Neural cell (in vitro differentiated cells): ENCODE measurements at regions not wholly inside any gene's neighbourhood (a gene's known extent, or its start where the extent isn't known, plus 50 kb on each side); places are given as distances from the start of the nearest gene placed in this dataset.

Experiments used
- H2AFZ ChIP-seq: fragments of 200-600, 300-800 bp; sonication (generic), shearing (Covaris generic); 2 replicates; pipeline ENCODE4 v1.6.0; 2014; ENCODE audit warnings: low read depth, mild to moderate bottlenecking, antibody characterized with exemption, low read length, moderate library complexity
- H3F3A ChIP-seq: fragments of 200-600 bp; shearing (Covaris generic); 2 replicates; pipeline ENCODE4 v1.6.1; 2016; ENCODE audit warnings: mild to moderate bottlenecking, moderate library complexity, mixed read lengths, antibody characterized with exemption, low read length; ENCODE audit not compliant: insufficient read depth, poor library complexity, severe bottlenecking
- H3K27ac ChIP-seq: fragments of 200-600, 300-800 bp; sonication (generic), shearing (Covaris generic); 2 replicates; pipeline ENCODE4 v1.5.1; 2014; ENCODE audit warnings: mild to moderate bottlenecking, low read length, moderate library complexity
- H3K27me3 ChIP-seq: fragments of 300-800, 200-600 bp; sonication (generic), shearing (Covaris generic); 2 replicates; pipeline ENCODE4 v1.6.0; 2014; ENCODE audit warnings: mild to moderate bottlenecking, low read depth, low read length, moderate library complexity; ENCODE audit not compliant: insufficient read depth
- H3K36me3 ChIP-seq: fragments of 300-800, 200-600 bp; sonication (generic), shearing (Covaris generic); 2 replicates; pipeline ENCODE4 v1.5.1; 2014; ENCODE audit warnings: mild to moderate bottlenecking, antibody characterized with exemption, low read length, moderate library complexity; ENCODE audit not compliant: insufficient read depth
- H3K4me2 ChIP-seq: fragments of 300-800, 200-600 bp; sonication (generic), shearing (Covaris generic); 2 replicates; pipeline ENCODE4 v1.6.0; 2014; ENCODE audit warnings: mild to moderate bottlenecking, low read length
- H3K4me3 ChIP-seq: fragments of 300-800, 200-600 bp; sonication (generic), shearing (Covaris generic); 2 replicates; pipeline ENCODE4 v1.5.1; 2014; ENCODE audit warnings: mild to moderate bottlenecking, low read length, moderate library complexity
- H3K79me2 ChIP-seq: fragments of 200-600 bp; shearing (Covaris generic); replicated peaks from 2 replicates; pipeline ENCODE4 v1.6.0; 2014; ENCODE audit warnings: mild to moderate bottlenecking, low read length, moderate library complexity; ENCODE audit not compliant: insufficient read depth
- H3K9ac ChIP-seq: fragments of 300-800, 200-600 bp; sonication (generic), shearing (Covaris generic); 2 replicates; pipeline ENCODE4 v1.6.1; 2016; ENCODE audit warnings: mild to moderate bottlenecking, low read length, mixed read lengths
- H3K9me2 ChIP-seq: fragments of 200-600 bp; shearing (Covaris generic); 2 replicates; pipeline ENCODE4 v1.6.1; 2016; ENCODE audit warnings: mild to moderate bottlenecking, low read length, mixed read lengths; ENCODE audit not compliant: insufficient read depth
- H3K9me3 ChIP-seq: fragments of 200-600, 300-800 bp; sonication (generic), shearing (Covaris generic); 2 replicates; pipeline ENCODE4 v1.6.1; 2016; ENCODE audit warnings: mild to moderate bottlenecking, mixed run types, low read length, moderate library complexity, mixed read lengths
- H4K20me1 ChIP-seq: fragments of 200-600 bp; shearing (Covaris generic); 2 replicates; pipeline ENCODE4 v1.6.1; 2016; ENCODE audit warnings: mild to moderate bottlenecking, mixed run types; ENCODE audit not compliant: insufficient read depth
- EP300 ChIP-seq: fragments of 450-650 bp; conservative IDR thresholded peaks from 2 replicates; pipeline ENCODE4 v1.6.1; 2014; ENCODE audit warnings: antibody characterized with exemption, mild to moderate bottlenecking, moderate library complexity; ENCODE audit not compliant: poor library complexity, severe bottlenecking
- EZH2 ChIP-seq: fragments of 200-600, 300-800 bp; shearing (Covaris generic), sonication (generic); IDR thresholded peaks from 2 replicates; pipeline ENCODE4 v1.6.1; 2014; ENCODE audit warnings: antibody characterized with exemption, low read length, borderline replicate concordance, mild to moderate bottlenecking; ENCODE audit not compliant: insufficient read depth, poor library complexity, severe bottlenecking
- MXI1 ChIP-seq: fragments of 450-650 bp; conservative IDR thresholded peaks from 2 replicates; pipeline ENCODE4 v1.6.1; 2014; ENCODE audit warnings: antibody characterized with exemption, mild to moderate bottlenecking; ENCODE audit not compliant: poor library complexity, severe bottlenecking
- POLR2AphosphoS5 ChIP-seq: IDR thresholded peaks from 2 replicates; pipeline ENCODE4 v1.6.1; 2012
- RAD21 ChIP-seq: fragments of 450-650 bp; conservative IDR thresholded peaks from 2 replicates; pipeline ENCODE4 v1.6.1; 2014; ENCODE audit warnings: antibody characterized with exemption, mild to moderate bottlenecking, moderate library complexity
- SMC3 ChIP-seq: fragments of 450-650 bp; conservative IDR thresholded peaks from 2 replicates; pipeline ENCODE4 v1.6.1; 2014; ENCODE audit warnings: antibody characterized with exemption, mild to moderate bottlenecking, moderate library complexity; ENCODE audit not compliant: poor library complexity
- TAF1 ChIP-seq: IDR thresholded peaks from 2 replicates; pipeline ENCODE4 v1.6.1; 2012; ENCODE audit warnings: low read depth
- TF ChIP-seq, protein P1 (sequence below): IDR thresholded peaks from 2 replicates; pipeline ENCODE4 v1.6.1; 2012; ENCODE audit warnings: borderline replicate concordance
- TF ChIP-seq, protein P2 (sequence below): fragments of 450-650 bp; IDR thresholded peaks from 2 replicates; pipeline ENCODE4 v1.5.1; 2014; ENCODE audit warnings: antibody characterized with exemption, mild to moderate bottlenecking, moderate library complexity; ENCODE audit not compliant: poor library complexity, severe bottlenecking

GRCh38 chr6:40948570-40948969, 90.5 kb downstream of the UNC5CL start:
- Histone ChIP-seq H3K9ac (no peak overlapping the region), H3K9me3 (no peaks in the 10 kb centered on the region), H3F3A (no peaks in the 10 kb centered on the region), H4K20me1 (no peaks in the 10 kb centered on the region), H3K4me3 (no peak overlapping the region), H3K27ac (no peak overlapping the region), H3K9me2 (no peaks in the 10 kb centered on the region), H3K27me3 (no peaks in the 10 kb centered on the region), H3K4me2 (no peak overlapping the region), H2AFZ (no peak overlapping the region), H3K79me2 (no peaks in the 10 kb centered on the region), H3K36me3 (no peaks in the 10 kb centered on the region)
- no peak for TF ChIP-seq RAD21
- no peak for TF ChIP-seq POLR2AphosphoS5
- TF ChIP-seq, protein P1, sequence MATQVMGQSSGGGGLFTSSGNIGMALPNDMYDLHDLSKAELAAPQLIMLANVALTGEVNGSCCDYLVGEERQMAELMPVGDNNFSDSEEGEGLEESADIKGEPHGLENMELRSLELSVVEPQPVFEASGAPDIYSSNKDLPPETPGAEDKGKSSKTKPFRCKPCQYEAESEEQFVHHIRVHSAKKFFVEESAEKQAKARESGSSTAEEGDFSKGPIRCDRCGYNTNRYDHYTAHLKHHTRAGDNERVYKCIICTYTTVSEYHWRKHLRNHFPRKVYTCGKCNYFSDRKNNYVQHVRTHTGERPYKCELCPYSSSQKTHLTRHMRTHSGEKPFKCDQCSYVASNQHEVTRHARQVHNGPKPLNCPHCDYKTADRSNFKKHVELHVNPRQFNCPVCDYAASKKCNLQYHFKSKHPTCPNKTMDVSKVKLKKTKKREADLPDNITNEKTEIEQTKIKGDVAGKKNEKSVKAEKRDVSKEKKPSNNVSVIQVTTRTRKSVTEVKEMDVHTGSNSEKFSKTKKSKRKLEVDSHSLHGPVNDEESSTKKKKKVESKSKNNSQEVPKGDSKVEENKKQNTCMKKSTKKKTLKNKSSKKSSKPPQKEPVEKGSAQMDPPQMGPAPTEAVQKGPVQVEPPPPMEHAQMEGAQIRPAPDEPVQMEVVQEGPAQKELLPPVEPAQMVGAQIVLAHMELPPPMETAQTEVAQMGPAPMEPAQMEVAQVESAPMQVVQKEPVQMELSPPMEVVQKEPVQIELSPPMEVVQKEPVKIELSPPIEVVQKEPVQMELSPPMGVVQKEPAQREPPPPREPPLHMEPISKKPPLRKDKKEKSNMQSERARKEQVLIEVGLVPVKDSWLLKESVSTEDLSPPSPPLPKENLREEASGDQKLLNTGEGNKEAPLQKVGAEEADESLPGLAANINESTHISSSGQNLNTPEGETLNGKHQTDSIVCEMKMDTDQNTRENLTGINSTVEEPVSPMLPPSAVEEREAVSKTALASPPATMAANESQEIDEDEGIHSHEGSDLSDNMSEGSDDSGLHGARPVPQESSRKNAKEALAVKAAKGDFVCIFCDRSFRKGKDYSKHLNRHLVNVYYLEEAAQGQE: no peak
- TF ChIP-seq SMC3: no peak
- TF ChIP-seq MXI1: no peak
- no peak for TF ChIP-seq TAF1
- no peak for TF ChIP-seq EZH2
- TF ChIP-seq, protein P2, sequence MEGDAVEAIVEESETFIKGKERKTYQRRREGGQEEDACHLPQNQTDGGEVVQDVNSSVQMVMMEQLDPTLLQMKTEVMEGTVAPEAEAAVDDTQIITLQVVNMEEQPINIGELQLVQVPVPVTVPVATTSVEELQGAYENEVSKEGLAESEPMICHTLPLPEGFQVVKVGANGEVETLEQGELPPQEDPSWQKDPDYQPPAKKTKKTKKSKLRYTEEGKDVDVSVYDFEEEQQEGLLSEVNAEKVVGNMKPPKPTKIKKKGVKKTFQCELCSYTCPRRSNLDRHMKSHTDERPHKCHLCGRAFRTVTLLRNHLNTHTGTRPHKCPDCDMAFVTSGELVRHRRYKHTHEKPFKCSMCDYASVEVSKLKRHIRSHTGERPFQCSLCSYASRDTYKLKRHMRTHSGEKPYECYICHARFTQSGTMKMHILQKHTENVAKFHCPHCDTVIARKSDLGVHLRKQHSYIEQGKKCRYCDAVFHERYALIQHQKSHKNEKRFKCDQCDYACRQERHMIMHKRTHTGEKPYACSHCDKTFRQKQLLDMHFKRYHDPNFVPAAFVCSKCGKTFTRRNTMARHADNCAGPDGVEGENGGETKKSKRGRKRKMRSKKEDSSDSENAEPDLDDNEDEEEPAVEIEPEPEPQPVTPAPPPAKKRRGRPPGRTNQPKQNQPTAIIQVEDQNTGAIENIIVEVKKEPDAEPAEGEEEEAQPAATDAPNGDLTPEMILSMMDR: no peak
- no peak for TF ChIP-seq EP300

- H3K36me3 ChIP-seq: no peaks in the 10 kb centered on the region
- H3F3A ChIP-seq: no peaks in the 10 kb centered on the region
- H3K79me2 ChIP-seq: no peaks in the 10 kb centered on the region
- no peak overlapping the region for H2AFZ ChIP-seq
- H3K27ac ChIP-seq: no peak overlapping the region
- no peaks in the 10 kb centered on the region for H3K27me3 ChIP-seq
- no peak overlapping the region for H3K4me3 ChIP-seq
- H3K9ac ChIP-seq: no peak overlapping the region
- H3K4me2 ChIP-seq: no peak overlapping the region
- H3K9me2 ChIP-seq: no peaks in the 10 kb centered on the region
- H4K20me1 ChIP-seq: no peaks in the 10 kb centered on the region
- TF ChIP-seq MXI1 (no peak), SMC3 (no peak), POLR2AphosphoS5 (no peak), EP300 (no peak), TAF1 (no peak), EZH2 (no peak), RAD21 (no peak)
- TF ChIP-seq, protein P1: no peak
- TF ChIP-seq, protein P2: no peak
- H3K9me3 ChIP-seq: no peaks in the 10 kb centered on the region
Observed at GRCh38 chr6:40947876-40948526, 91.0 kb downstream of the UNC5CL start.
